Posterior cingulate gyrus (tissue), 11 donors: ENCODE measurements at regions not wholly inside any gene's neighbourhood (a gene's known extent, or its start where the extent isn't known, plus 50 kb on each side); places are given as distances from the start of the nearest gene placed in this dataset.
"Not testable (repeated sequence)": the region's sequence is repeated elsewhere in the genome, so short reads cannot be mapped to it uniquely, and the experiment has no call there.

Experiments
- DNase-seq, 10 donors: peaks; one replicate each; pipeline versions ENCODE4 v3.0.0 to v3.0.0-alpha.2; 2020 to 2021; ENCODE audit warnings: mixed read lengths in 3 of 10
- intact Hi-C: fragments of 100-400 bp; cut with DNase I; formaldehyde crosslinking; loops from one replicate; pipeline ENCODE4 v1.15.1; 2023

DNA sequence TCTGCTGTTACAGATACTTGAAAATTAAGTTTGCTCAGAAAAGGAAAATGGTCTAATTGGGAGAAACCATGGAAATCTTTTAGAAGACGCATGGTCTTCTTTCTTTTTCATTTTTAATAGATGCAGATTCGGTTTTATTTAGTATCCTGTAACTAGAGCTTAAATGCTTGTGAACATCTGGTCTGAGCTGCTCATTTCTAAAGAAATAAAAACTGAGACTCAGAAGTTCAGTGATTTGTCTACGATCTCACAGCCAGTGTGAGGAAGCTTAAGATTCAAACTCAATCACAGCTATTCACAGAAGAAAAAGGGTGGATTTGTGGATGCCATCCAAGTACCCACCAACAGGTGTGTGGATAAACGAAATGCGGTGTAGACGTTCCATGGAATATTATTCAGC is 80.0 kb upstream of the TIAM1 start:
- no peak for DNase-seq
- intact Hi-C loops, result no loop called here

DNA sequence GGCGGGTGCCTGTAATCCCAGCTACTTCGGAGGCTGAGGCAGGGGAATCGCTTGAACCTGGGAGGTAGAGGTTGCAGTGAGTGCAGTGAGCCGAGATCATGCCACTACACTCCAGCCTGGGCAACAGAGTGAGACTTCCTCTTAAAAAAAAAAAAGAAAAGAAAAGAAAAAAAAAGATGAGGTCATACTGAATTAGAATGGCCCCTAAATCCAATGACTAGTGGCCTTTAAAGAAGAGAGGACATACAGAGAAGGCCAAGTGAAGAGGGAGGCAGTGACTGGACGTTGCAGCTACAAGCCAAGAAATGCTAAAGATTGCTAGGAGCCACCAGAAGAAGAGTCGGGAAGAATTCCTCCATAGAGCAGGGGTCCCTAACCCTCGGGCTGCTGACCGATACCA is 76.9 kb upstream of the TIAM1 start:
- intact Hi-C loops, result no loop called here
- DNase-seq, result no peak

DNA sequence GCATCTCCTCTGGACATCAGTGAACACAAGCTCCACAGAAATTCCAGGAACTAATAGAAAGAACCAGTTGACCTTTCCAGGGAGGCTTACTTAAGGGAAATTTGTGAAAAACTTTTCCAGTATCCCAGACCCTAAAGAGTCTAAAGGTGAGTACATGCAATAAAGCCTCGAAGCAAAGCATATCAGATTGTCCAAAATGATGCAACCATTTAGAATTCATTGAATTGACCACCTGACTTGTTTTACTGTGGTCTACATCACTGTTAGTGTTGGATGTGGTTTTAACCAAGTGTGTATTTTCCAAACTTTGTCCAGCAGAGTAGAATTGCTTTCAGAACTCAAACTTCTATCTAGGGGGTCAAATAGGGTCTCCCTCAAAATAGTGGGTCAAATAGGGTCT is 76.3 kb upstream of the TIAM1 start:
- intact Hi-C loops, result no loop called here

DNA sequence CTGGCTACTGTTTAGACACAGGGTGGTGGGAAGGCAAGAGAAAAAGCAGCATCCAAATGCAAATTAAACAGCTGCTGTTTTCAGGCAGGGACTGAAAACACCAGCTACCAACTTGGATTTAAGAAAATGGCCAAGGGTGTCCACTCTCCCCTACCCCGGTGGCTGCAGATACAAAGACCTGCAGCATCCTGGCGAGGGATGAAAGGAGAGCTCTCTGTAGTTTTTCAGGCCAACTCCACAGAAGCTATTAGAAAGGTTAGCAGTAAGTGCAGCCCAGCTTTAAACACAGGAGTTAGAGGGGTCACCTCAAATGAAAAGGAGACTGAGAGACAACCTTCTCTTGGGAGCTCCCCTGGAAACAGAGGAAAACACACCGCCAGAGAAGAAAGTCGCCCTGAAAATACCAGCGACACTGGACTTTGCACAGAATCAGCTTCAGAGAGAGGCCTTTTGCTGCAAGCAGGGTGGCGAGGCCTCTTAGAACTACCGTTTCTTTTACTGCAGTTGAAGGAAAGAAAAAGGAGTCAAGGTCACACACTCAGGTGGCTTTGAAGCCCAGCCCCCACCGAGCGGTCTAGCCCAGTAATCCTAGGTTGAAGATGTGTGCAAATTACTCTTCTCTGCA is 74.4 kb upstream of the TIAM1 start:
- DNase-seq, result no peak
- intact Hi-C loops, result no loop called here

More for the DNA sequence above, 76.3 kb upstream of the TIAM1 start:
- no peak for DNase-seq

DNA sequence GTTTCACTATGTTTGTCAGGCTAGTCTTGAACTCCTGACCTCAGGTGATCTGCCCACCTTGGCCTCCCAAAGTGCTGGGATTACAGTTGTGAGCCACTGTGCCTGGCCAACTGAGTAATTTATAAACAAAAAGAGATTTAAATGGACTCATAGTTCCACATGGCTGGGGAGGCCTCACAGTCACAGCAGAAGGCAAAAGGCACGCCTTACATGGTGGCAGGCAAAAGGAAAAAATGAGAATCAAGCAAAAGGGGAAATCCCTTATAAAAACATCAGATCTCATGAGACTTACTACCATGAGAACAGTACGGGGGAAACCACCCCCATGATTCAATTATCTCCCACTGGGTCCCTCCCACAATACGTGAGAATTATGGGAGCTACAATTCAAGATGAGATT is 73.2 kb upstream of the TIAM1 start:
- DNase-seq, intact Hi-C loops: not testable (repeated sequence)

DNA sequence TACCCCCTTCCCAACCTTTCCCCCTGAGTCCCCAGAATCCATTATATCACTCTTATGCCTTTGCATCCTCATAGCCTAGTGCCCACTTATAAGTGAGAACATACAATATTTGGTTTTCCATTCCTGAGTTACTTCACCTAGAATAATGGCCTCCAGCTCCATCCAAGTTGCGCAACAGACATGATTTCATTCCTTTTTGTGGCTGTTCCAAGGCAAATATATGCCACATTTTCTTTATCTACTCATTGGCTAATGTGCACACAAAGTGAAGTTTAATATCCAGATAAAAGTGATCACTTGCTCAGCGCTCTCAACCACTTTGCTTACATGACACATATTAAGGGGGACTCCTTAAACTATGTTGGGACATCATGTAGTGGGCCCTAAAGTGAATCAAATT is 72.4 kb upstream of the TIAM1 start:
- DNase-seq, result no peak
- intact Hi-C loops, result no loop called here

DNA sequence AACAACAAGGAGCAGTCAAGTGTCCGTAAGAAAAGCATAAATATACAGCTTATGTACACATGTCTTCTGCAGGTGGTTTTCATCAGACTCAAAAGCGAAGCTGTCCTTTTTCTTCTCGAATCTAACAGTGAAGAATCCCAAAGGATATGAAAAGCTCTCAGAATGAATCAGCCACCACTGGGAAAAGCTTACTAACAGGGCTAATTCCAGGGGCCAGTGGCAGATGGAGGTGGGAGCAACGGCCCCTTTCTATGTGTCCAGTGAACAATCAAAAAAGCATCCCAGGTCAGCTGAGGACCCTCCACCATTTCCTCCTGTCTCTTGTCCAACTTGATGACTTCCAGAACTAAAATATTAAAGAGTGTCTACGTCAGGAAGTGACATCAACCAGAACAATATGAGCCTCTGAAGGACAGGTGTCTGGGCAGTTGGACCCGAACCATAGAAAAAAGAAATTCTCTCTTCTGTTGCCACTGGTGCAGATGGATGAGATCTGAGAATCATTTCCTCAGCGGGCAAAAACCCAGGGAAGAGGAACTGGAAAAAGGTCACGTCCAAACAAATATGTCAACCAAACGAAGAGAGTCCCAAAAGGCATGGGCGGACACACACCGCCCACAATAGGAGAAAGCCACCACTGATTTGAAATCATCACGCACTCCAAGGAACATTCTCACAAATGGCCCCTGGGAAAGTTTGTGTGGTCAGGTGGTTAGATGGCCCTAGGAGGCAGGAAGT is 70.4 kb upstream of the TIAM1 start:
- intact Hi-C loops, result no loop called here
- DNase-seq, result no peak

DNA sequence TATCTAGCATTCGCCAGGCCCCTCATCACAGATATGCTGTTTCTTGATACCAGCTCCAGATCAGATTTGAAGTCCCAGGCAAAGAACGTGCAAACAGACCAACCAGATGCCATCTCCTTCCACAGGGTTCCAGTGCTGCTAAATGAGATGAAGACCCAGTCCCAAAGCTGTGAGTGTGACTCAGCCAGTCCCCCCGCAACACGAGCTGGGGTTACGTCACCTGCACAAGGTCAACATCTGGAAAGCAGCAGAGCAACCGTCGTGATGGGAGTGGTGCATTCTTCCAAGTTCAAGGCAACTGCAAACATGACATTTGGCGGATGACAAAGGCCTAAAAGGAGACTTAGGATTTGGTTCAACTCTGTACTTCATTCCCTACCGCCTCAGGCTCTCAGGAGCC is 69.6 kb upstream of the TIAM1 start:
- no peak for DNase-seq
- intact Hi-C loops, result no loop called here

DNA sequence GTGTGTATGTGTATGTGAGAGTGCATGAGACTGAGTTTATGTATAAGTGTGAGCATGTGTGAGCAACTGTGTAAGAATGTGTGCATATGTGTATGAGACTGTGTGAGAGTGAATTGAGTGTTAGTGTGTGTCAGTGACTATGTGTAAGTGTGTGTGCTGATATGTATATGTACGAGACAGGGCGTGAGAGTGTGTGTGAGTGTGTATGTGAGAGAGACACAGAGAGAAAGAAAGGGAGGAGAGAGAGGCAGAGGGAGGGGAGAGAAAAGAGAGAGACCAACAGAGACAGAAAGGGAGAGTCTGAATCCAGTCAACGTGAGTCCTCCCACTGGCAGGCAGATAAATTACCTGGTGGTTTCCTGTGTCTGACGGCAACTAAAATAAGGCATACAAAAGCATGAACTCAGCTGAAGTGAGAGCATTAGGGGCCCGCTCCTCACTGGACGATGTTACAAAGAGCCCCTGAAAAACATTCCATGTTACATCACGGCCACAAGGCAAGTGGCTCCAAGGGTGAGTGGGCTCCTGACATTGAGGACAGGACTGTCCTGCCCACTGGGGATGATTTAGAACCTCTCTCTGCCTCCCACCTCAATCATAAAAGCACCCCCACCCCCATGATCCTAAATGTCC is 66.6 kb upstream of the TIAM1 start:
- no peak for DNase-seq
- intact Hi-C loops, result no loop called here

DNA sequence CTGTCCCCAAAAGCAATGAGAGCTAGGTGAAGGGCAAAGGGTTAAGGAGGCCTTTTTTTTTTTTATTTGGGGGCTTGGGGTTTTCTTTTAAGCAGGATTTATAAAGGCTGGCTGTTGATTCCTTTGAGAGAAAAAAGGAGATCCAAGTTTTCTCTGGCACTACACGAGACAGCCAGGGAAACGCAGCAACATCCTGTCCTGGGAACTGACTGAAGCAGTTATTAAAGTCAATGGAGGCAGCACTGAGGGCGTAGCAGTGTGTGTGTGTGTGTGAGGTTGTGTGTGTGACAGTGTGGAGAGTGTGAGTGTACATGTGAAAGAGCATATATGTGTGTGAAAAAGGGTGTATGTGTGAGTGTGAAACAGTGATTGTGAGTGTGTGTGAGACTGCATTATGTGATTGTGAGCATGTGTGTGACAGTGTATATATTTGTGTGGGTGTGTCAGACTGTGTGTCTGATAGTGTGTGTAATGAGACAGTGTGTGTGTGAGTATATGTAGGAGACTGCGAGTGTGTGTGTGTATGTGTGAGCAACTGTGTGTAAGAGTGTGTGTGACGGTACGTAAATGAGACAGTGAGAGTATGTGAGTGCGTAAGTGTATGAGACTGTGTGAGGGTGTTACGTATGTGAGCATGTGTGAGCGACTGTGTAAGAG is 65.9 kb upstream of the TIAM1 start:
- intact Hi-C loops, result no loop called here
- no peak for DNase-seq

DNA sequence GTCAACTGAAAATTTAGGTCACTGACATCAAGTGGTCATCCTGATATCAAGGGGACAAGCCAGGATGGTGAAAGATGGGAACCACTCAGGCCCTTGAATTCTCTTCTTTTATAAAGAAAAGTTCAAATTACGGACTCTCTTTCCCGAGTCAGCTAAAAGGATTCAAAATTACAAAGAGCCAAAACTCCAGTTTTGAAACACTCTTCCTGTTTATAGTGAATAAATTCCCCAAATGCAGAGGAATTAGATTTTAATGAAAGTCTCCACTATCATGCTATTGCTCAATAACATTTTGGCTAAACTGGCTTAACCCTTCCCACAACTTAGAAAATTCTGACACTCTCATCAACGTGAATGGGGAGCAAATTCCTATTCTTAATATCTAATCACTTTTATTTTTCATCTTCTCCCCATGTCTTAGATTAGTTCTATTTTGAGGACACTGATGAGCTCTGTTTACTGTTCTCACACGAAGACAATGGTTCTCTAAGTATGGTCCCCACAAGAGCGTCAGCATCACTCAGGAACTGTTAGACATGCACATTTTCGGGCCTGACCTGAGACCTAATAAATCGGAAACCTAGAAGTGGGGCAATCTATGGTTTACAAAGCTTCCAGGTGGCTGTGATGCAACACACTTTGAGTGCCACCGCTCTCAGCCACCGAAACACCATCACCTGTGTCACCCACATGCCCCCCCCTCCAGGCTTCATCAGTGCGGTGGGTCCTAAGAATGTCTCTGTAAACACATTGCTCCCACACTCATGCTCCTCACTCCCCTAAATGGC is 64.4 kb upstream of the TIAM1 start:
- no peak for DNase-seq

DNA sequence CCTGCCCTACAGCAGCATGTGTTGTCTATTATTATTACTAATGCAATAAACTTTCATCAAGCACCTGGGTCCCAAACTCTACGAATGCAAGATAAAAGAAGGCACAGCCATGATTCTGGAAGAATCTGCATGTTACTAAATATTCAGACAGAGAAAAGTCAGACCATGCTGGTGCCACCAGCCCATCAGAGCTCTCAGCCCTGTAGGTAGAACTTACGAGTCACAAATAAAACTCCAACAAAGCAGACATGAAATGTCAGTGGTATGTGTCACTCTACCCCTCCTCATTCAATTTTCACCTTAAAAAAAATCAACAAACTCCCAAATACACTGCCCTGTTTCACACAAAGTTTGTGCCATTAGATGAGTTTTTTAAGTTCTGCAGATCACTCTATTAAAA is 62.4 kb upstream of the TIAM1 start:
- intact Hi-C loops, result no loop called here
- DNase-seq, result no peak

More for the DNA sequence above, 64.4 kb upstream of the TIAM1 start:
- intact Hi-C loops, result no loop called here

DNA sequence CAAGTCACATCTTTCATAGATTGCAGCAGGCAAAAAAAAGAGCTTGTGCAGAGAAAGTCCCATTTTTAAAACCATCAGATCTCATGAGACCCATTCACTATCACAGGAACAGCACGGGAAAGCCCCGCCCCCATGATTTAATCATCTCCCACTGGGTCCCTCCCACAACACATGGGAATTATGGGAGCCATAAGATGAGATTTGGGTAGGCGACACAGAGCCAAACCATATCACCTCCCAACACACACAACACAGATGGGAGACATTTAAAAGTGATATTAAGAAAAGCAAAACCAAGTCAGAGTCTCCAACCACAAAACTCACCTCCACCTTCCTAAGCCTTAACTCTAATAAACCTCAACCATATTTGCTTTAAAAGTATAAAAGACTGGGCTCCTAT is 61.5 kb upstream of the TIAM1 start:
- DNase-seq, result no peak
- intact Hi-C loops, result no loop called here

DNA sequence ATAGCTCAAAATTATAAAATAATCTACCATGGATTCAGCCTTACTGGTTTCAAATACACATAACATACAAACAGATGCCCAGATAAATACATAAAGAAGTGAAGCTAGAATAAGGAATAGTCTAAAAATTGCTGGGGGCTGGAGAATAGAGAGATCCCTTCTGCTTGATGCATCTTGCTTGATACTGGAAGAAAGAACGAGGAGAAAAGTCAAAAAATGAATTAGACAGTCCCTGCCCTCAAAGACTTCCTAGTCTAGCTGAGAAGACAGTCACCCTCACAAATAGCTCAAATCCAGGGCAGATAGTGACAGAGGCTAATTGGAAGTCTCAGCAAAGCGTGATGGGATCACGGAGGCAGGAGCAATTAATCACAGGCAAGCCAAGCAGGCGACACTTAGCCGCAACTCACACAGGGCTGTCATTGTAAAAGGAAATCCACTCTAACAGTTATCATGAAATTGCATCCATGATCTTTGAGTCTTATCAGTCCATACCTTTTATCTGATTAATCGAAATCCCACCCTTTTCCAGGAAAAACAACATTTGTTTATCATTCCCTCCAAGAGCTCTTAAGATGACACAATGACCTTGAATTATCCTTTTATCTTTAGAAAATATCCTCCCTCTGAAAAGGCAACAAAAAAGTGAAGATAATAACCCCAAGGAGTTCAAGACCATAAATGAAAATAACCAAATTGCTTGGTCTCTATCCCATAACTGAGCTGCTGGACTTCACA is 59.7 kb upstream of the TIAM1 start:
- intact Hi-C loops, result no loop called here
- DNase-seq, result no peak

DNA sequence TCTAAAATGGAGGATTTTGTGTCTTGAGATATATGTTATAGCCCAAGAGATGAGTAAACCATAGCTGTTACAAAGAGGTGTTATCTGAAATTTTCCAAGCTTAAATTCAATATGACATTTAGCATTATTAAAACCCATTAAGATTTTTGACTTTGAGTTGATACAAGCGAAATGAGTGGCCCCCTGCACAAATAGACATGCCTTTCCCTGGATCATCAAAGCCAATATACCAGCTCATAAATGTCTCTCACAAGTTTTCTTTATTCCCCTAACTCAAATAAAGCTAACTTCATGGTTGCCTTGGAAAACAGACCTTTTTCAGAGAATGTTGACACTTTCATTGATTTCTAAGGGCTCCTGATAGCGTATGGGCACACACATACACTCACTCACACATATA is 55.5 kb upstream of the TIAM1 start:
- DNase-seq, result no peak
- intact Hi-C loops, result loop anchor here (10.0 kb wide), 1 partner anchor 75 kb away; no protein-coding TSS in a partner anchor

DNA sequence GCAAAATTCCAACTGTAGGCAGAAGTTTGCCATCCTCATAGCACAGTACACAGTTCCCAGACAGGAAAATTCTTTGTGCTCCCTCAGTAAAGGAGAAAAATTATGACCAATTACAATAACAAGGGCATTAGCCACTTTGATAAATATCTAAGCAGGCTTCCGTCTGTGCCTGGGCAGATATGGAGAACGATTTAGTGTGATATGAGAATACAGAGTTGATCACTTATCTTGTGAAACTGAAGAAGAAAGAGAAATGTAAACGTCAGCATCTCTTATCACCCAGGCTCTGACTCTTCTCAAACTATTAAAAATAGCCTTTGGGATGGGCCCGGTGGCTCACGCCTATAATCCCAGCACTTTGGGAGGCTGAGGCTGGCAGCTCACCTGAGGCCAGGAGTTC is 54.5 kb upstream of the TIAM1 start:
- no peak for DNase-seq
- intact Hi-C loops, result loop anchor here (10.0 kb wide), 1 partner anchor 76 kb away; no protein-coding TSS in a partner anchor

DNA sequence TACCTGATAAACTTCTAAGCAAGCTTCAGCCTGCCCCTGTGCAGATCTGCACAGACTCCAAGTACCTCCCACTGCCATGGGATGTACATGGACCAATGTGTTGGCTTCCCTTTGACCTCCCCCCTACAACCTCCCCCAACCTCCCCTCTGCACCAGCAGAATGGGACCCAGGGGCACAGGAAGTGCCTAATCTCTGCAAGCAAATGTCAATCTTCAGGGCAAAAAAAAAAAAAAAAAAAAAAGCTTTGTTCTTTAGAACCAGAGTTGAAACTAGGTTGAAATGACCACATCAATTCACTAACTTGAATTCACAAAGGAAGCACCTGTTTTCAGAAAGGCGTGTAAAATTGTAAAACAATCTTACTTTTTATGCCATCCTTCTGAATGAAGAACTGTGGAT is 53.9 kb upstream of the TIAM1 start:
- no peak for DNase-seq
- intact Hi-C loops, result loop anchor here (10.0 kb wide), 1 partner anchor 77 kb away; no protein-coding TSS in a partner anchor

DNA sequence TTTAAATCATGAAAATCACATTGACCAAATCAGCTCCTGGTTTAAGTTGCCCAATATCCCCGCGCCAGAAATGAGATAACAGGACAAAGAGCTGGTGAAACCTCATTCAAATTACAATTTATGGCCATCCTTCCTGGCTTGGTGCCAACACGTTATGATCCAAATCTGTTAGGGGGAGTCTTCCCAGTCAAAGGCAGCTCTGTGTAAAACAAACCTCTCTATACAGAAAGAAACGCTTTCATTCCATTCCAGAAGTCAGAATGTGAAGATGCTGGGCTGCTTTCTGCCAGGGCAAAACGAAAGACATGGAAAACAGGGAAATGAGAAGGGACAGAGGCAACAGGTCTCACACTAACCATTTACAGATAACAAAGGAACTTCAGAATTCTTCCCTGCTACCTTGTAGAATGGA is 53.5 kb upstream of the TIAM1 start:
- DNase-seq, result peak in 2 of 10 donors; percentile 20 to 59
- intact Hi-C loops, result loop anchor here (10.0 kb wide), 1 partner anchor 77 kb away; no protein-coding TSS in a partner anchor

DNA sequence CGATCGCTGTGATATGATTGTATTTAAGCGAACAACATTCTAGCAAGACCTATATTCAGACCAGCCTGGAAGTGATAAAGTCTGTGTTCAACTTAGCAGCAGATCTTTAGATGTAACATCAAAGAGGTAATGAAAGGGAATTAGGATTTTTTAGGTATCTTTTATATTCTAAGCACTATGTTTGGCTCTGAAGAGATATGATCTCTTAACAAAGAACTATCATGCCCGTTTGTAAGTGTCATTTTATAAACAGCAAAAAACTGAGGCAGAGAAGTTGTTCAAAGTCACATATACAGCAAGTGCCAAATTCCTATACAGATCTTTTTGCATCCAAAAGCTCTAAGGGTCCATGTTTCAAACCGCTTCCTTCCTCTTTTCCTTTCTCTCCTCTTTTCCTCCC is 53.0 kb upstream of the TIAM1 start:
- DNase-seq, result no peak
- intact Hi-C loops, result loop anchor here (10.0 kb wide), 1 partner anchor 78 kb away; no protein-coding TSS in a partner anchor

DNA sequence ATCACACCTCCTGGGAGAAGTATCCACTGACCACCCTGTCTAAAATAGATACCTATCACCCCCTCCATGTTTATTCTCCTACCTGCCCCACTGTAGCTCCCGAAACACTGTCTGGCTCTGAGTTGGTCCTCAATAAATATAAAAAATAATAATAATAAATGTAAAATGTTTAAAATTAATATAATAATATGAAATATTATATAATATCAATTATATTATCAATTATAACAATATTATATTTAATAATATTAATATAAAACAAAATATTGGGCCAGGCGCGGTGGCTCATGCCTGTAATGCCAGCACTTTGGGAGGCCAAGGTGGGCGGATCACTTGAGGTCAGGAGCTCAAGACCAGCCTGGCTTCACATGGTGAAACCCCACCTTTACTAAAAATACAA is 52.3 kb upstream of the TIAM1 start:
- intact Hi-C loops, result loop anchor here (10.0 kb wide), 1 partner anchor 78 kb away; no protein-coding TSS in a partner anchor
- DNase-seq, result no peak
